Erythroblast (primary cell): ENCODE measurements at regions not wholly inside any gene's neighbourhood (a gene's known extent, or its start where the extent isn't known, plus 50 kb on each side); places are given as distances from the start of the nearest gene placed in this dataset.

Experiments
- GATA1 ChIP-seq: IDR thresholded peaks from 2 replicates; pipeline ENCODE4 v1.6.1; 2011; ENCODE audit warnings: low read depth, mild to moderate bottlenecking, control low read depth, low read length, moderate library complexity
- POLR2A ChIP-seq: IDR thresholded peaks from 2 replicates; pipeline ENCODE4 v1.6.1; 2011; ENCODE audit warnings: mild to moderate bottlenecking, low read length

DNA sequence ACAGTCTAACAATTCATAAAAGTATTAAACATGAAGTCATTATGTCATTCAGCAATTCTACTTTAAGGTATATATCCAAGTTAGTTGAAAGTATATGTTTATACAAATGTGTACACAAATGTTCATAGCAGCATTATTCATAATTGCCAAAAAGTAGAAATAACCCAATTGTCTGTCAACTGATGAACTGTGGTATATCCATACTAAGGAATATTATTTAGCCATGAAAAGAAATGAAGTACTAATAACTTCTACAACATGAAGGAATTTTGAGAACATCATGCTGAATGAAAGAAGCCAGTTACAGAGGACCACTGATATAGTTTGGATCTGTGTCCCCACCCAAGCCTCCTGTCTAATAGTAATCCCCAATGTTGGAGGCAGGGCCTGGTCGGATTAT, 224.3 kb downstream of the SPATA31D1 start:
- TF ChIP-seq GATA1 (no peak), POLR2A (no peak)
